HG03558 (cell line): ENCODE measurements at regions not wholly inside any gene's neighbourhood (a gene's known extent, or its start where the extent isn't known, plus 50 kb on each side); places are given as distances from the start of the nearest gene placed in this dataset.
"Not testable (repeated sequence)": the region's sequence is repeated elsewhere in the genome, so short reads cannot be mapped to it uniquely, and the experiment has no call there.

Experiments used
- ATAC-seq: cut with Tn5 transposase; IDR thresholded peaks from one replicate; pipeline ENCODE4 v1.9.1; 2021; ENCODE audit warnings: moderate number of reproducible peaks; ENCODE audit not compliant: unreplicated experiment; ENCODE audit errors: extremely low read depth

GRCh38 chr14:85856430-85856829, 326.5 kb downstream of the FLRT2 start:
- no peak for ATAC-seq

GRCh38 chr14:85853996-85854526, 324.1 kb downstream of the FLRT2 start:
- no peak for ATAC-seq

GRCh38 chr14:85852906-85853305, 323.0 kb downstream of the FLRT2 start:
- no peak for ATAC-seq

GRCh38 chr14:85852123-85852522, 322.2 kb downstream of the FLRT2 start:
- ATAC-seq, result not testable (repeated sequence)

GRCh38 chr14:85830549-85830948, 300.6 kb downstream of the FLRT2 start:
- not testable (repeated sequence) for ATAC-seq

GRCh38 chr14:85829601-85830000, 299.7 kb downstream of the FLRT2 start:
- not testable (repeated sequence) for ATAC-seq

GRCh38 chr14:85824526-85824925, 294.6 kb downstream of the FLRT2 start:
- ATAC-seq, result no peak

- no peak for ATAC-seq
These were observed 292.3 kb downstream of the FLRT2 start for GRCh38 chr14:85822236-85822635.

- ATAC-seq, result no peak
These were observed 287.5 kb downstream of the FLRT2 start for GRCh38 chr14:85817430-85817829.

- ATAC-seq, result no peak
These were observed 283.1 kb downstream of the FLRT2 start for GRCh38 chr14:85813040-85813439.

GRCh38 chr14:85811340-85811739, 281.4 kb downstream of the FLRT2 start:
- ATAC-seq, result no peak

- no peak for ATAC-seq
These were observed 269.7 kb downstream of the FLRT2 start for GRCh38 chr14:85799668-85800067.

- ATAC-seq, result no peak
These were observed 268.9 kb downstream of the FLRT2 start for GRCh38 chr14:85798856-85799255.

GRCh38 chr14:85793533-85793932, 263.6 kb downstream of the FLRT2 start:
- no peak for ATAC-seq

GRCh38 chr14:85789506-85789905, 259.6 kb downstream of the FLRT2 start:
- ATAC-seq, result no peak

- no peak for ATAC-seq
These were observed 258.7 kb downstream of the FLRT2 start for GRCh38 chr14:85788470-85789233.

GRCh38 chr14:85766295-85766694, 236.4 kb downstream of the FLRT2 start:
- no peak for ATAC-seq

GRCh38 chr14:85764822-85765221, 234.9 kb downstream of the FLRT2 start:
- ATAC-seq, result no peak

GRCh38 chr14:85762526-85762925, 232.6 kb downstream of the FLRT2 start:
- no peak for ATAC-seq

- ATAC-seq, result no peak
These were observed 222.2 kb downstream of the FLRT2 start for GRCh38 chr14:85752175-85752574.

GRCh38 chr14:85744573-85744972, 214.6 kb downstream of the FLRT2 start:
- no peak for ATAC-seq

GRCh38 chr14:85732031-85732430, 202.1 kb downstream of the FLRT2 start:
- no peak for ATAC-seq
